Islet precursor cell (in vitro differentiated cells): ENCODE measurements at regions not wholly inside any gene's neighbourhood (a gene's known extent, or its start where the extent isn't known, plus 50 kb on each side); places are given as distances from the start of the nearest gene placed in this dataset.

Experiments
- DNase-seq: peaks from one replicate; pipeline ENCODE4 v3.0.0-alpha.2; 2018

DNA sequence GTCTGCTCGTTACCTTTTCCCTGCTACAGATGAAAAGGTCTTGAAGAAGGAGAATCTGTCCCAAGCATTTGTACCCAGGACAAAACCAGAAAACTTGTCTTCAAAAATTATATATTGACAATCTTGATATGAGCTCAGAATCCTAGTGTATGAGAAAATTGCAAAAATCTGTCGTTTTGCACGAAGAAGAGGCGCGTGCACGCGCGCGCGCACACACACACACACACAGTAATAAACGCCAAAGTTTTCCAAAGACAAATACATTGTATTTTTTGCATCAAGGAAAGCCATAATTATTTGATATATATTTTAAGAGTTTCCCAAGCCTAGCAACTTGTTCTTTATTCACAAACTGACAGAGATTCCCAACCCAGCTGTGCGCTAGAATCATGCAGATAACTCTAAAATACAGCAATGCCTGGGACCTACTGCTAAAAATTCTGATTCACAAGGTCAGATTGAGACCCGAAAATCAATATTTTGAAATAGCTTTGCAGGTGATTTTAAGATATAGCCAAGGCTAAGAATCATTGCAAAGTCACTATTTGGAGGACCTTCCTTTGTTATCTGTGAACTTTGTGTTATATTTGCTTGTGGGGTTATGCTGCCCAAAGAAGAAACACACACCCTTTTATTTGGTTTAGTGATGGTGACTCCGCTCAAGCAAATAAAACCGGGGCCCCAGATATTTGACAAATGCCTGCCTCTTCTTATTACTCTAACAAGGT lies 1287.7 kb upstream of the CDH6 start:
- no peak for DNase-seq

DNA sequence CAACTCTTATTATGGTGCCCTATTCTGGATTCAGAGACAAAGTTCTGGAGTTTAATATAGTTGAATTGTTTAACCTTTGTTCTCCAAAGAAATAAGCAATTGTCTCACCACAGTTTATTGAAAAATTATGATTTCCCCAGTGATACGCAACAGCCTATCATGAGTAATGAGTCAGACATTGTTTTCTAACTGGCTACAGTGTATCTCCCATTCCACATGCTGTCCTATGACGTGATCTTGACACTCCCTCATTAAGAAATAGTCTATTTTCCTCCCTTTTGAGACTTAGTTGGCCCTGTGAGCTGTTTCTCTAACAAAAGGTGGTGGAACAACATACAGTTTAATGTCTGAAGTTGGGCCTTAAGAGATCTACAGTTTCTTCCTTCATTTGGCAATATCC lies 1290.6 kb upstream of the CDH6 start:
- DNase-seq: no peak

DNA sequence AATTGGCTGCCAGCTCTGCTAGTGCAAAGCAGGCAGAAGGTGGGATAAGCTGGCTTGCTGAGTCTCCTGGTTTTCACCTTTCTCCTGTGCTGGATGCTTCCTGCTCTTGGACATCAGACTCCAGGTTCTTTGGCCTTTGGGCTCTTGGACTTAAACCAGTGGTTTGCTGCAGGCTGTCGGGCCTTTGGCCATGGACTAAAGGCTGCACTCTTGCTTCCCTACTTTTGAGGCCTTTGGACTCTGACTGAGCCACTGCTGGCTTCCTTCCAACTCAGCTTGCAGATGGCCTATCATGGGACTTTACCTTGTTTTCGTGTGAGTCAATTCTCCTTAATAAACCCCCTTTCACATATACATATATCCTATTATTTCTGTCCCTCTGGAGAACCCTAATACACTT lies 1293.9 kb upstream of the CDH6 start:
- DNase-seq: no peak

DNA sequence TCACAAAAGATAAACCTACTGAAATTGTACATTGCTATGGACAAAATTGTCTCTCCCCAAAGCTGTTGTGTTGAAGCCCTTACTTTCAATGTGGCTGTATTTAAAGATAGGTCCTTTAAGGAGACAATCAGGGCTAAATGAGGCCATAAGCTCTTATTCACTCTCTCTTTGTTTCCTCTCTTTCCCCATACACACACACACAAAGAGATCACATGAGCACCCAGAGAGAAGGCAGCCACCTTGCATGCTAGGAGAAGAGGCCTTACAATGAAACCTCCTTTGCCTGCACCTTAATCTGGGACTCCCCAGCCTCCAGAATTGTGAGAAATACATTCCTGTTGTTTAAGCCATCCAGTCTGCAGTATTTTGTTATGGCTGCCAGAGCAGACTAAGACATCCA lies 1295.6 kb upstream of the CDH6 start:
- no peak for DNase-seq

DNA sequence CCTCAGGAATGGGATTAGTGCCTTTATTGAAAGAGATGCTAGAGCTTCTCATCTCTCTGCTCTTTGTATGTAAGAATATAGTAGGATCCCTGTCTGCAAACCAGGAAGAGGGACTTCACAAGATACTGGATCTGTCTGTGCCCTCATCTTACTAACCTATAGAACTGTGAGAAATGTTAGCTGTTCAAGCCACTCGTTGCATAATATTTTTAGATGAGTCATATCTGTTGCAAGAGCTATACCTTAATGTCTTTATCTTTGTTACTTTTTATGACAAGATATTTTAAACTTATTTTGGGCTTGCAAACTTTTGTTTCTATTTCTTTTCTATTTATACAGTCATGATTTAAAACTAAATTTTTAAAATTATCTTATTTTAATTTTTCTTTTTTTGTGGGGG lies 1296.8 kb upstream of the CDH6 start:
- DNase-seq: no peak

DNA sequence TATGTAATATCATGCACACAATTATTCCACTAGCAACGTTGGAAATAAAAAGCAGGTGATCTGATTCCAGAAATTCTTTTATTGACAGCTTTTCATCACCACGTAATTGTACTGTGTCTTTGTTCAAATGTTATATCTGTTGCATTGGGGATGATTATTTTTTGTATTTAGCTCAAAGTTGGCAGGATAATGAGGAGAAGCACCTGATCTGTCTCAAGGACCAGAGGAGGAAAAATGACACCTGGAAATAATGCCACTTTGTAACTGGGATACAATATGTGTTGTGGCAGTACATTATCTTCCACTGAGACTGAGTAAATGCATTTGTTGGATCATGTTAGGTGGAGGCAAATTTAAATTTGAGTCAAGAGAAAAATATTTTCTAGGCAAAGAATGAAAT lies 1298.8 kb upstream of the CDH6 start:
- DNase-seq: no peak

DNA sequence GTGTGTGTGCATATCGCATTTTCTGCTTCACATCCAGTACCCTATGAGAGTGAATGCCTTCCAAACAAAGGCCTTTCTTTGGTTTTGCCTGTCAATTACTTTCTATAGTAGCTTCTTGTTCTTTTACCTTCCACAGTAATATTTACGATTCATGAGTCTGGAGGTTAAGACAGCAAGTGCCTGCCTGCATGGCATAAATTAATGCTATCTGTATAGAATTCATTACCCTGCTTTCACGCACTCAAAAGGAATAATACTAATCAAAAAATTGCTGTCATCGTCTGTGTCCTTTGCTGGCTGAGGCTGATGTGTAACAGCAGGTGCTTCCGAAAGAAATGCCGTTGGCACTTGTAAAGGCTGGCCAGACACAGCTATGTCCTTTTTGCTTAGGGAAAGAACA lies 1304.4 kb upstream of the CDH6 start:
- no peak for DNase-seq

DNA sequence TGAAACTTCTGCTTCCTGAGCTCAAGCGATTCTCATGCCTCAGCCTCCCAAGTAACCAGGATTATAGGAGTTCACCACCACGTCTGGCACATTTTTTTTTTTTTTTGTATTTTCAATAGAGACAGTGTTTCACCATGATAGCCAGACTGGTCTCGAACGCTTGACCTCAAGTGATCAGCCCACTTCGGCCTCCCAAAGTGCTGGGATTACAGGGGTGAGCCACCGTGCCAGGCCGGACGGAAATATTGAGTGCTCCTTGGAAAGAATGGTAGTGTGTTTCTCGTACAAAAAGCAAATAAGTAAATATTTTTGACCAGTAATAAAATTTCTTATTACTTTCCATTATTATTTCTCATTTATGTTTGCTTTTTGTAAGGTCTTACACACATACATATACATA lies 1307.9 kb upstream of the CDH6 start:
- no peak for DNase-seq

DNA sequence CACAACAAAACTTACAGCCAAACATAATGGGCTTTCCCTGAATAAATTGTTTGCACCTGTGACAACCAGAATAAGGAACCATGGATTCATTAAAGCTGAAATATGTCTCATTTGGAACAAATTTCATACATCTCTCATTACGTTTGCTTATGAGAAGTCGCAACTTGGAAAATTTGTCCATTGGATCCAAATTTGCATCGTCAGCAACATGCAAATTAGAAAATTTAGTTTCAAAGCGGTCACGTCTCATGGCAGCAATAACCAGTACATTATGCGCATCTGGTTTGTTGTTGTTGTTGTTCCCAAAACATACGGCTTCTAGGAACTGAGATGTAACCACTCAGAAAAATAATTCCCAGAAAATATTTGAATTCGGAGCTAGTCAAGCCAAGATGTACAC lies 1311.5 kb upstream of the CDH6 start:
- no peak for DNase-seq

DNA sequence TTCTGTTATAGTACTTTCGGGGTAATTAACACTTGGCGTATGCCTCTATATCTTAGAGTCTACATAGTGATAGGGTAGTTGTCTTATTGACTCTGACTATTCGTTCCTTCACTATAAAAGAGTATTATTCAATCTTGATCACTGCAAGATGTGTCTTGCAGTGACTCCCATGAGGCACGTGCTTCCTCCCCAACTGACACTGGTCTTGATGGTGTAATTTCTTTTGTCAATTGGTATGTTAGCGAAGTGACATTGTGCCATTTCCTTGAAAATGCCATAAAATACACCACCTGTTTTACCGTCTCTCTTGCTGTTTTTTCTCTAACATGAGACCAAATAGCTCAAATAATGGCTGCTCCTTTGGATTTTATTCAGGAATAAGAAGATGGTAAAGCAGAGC lies 1314.1 kb upstream of the CDH6 start:
- DNase-seq: no peak

DNA sequence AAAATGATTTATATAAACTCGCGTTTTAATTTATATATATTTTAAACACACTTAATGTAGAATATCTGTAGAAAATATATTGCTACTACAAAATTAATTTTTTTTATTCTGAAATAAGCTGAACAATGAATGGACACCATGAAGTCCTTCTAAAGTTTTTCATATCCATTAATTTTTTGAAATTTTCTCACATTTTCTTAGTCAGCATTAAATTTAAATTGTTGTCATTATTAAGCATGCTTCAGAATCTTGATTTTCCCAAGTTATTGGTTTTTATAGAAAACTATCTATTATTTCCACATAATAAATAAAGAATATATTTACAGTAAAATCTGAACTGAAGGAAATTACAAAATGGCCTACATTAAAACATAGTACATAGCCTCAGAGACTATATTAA lies 1314.9 kb upstream of the CDH6 start:
- DNase-seq: no peak

DNA sequence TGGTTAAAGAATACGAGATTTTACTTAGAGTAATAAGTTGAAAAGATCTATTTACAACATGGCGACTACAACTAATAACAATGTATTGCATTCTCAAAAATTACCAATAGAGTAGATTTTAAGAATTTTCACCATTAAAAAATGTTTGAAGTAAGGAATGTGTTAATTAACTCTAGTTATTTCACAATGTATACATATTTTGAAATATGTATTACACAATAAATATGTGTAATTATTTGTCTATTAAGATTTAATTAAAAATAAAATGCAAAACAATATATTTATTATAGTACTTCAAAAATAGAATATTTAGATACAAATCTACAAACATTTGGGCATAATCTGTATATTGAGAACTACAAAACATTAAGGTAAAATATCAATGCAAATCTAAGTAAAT lies 1326.3 kb upstream of the CDH6 start:
- DNase-seq: no peak

DNA sequence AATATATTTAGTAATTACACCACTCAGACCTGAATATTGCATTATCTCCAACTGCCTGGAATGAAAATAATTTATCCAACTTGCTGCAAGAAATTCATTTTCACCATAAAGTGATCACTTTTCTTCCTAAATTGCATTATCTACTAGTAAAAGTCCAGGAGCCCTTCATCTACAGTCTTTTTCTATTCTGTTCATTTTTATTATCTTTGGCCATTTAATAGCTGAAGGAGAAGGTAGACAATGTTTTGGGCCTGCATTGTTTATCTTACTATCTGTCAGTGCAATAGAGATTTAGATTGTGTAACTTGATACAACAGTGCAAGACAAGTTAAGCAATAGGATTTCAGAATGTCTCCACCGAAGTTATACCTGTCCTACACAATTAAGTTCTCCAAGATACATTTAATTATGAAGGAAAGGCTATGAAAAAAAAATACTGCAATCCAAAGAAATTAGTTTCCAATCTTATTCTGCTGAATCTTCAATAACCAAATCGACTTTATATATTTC lies 1339.7 kb upstream of the CDH6 start:
- no peak for DNase-seq

DNA sequence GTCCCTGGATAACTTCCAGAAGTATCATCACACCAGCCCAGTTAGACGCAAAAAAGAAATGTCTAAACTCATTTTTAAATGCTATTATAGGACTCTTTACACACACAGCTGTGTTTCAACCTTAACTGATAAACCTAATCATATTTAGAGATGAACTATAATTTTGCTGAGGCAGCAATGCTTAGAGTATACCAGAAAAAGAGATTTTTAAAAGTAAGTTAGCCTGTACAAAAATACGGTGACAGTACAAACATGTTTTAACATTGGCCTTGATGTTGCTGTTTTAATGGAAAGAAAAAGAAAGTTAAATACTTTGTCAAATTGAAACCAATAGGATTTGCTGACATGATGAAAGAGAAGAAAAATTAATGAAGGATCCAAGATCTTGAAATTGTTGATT lies 1341.2 kb upstream of the CDH6 start:
- no peak for DNase-seq

DNA sequence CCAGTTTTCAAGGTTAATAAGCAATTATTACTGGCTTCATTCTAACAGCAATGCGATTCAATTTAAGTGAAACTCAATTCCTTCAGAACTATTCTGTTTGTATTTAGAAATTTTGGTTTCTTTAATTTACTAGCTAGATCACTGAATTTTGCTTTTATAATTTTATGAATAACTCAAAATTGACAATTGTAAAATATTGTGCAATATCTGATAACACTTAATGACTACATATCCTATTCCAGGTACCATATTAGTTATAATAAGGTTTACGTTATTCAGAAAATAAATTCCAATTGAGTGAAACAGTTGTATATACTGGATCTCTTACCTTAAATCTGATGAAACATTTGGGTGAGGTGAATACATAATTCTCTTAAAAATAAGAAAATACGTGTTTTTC lies 1348.3 kb upstream of the CDH6 start:
- no peak for DNase-seq

DNA sequence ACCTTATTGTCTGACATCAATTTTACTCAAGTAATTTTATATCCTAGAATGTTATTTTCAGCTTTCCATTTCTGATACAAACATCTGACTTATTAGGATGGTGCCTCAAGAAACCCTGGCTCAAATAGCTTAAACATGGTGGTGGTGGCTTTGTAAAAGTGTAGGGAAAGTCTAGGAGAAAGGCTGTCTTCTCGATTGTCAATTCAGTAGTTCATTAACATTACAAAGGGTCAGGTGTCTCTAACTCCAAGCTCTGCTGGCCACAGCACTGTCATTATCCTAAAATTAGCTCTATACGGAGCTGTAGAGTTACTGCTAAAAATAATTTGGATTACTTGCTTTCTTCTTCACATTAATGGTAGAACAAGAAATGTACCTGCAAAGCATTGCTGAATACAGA lies 1360.1 kb upstream of the CDH6 start:
- DNase-seq: no peak

DNA sequence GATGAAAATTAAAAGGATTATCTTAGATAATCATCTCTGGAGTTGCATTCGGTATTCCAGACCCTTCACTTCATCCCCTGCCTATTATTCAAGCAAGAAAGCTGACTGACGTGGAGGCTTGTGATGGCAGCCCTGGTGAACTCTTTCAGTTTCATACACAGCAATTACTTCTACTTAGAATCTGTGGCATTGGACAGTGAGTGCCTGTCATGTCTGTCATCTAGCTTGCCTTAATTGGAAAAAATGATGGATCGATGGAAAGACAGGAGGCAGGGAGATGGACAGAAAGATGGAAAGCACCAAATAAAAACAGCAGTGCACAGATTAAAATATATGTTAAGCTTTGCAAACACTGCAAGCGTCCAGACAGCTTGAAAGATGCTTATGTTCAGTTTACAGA lies 1371.0 kb upstream of the CDH6 start:
- no peak for DNase-seq

DNA sequence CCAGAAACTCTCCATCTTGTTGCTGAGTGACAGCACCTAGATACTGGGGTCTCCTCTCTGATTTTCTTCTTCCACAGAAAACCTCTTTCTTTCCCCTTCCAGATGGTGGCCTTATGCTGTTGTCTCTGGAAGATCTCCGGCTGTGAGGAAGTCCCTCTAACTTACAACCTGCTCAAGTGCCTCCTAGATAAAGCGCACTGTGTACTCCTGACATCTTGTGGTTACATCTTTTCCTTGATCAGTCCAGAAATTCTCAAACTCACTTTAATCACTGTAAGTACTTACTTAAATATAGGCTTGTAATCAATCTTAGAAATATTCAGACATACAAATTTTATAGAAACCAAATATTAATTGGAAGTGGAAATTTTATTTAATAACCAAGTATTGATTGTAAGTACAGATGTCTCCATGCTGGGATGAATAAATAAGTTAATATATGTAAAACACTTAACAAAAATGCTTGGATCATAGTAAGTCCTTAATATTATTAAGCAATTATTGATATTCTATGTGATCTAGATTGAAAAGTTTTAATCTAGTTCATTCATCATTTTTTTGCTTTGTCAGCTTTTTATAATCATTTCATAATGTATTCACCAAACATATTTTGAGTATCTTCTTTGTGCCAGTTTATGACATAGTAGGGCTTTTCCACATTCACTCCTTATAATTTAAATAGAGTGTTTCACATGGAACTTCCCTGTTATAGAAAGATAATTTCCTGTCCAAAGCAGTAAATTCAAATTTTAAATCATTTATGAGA lies 1381.4 kb upstream of the CDH6 start:
- no peak for DNase-seq

DNA sequence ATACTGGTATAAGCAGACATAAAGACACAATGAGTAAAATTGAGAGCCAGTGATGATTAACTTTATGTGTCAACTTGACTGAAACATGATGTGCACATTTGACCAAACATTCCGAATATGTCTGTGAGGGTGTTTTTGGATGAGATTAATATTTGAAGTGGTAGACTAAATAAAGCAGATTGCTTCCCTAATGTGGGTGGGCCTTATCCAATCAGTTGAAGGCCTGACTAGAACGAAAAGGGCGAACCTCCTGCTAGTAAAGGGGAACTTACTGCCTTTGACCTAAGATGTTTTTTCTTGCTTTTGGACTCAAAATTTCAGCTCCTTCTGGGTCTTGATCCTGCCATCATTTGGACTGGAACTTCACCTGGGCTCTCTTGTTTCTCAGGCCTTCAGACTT lies 1387.7 kb upstream of the CDH6 start:
- DNase-seq: no peak

DNA sequence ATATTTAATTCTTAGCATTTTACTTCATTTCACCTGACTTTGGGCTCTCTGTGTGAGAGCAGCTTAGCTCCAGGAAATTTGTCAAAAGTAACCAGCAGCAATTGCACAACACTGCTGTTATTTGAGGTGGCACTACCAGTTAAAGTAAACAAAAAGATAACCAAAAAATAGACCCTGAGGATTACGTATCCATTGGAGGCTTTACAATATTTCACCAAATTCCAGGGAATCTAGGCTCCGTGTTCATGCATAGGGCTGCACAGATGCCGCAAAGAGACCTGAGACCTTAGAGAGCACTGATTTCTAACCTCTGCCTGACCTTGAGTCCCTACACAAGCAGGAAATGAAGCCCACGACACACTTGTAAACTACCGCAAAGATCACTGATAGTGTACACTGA lies 1392.7 kb upstream of the CDH6 start:
- DNase-seq: no peak

DNA sequence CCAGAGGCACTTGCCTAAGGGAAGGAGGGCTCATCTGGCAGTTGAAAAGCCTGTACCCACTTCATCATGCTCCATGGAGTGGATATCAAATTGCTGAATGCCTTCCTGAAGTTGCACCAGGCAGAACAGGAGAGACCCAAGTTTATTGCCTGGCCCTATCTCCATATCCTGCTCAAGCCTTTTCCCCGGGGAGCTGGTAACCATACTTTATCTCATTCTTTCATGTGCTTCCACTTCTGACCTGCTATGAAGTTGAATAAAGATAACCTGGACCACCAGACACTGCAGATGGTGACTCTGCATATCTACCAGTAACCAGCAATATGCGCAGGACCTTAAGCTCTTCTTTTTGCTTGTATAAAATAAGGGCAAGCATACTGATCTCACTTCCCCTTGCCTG lies 1397.5 kb upstream of the CDH6 start:
- DNase-seq: no peak

DNA sequence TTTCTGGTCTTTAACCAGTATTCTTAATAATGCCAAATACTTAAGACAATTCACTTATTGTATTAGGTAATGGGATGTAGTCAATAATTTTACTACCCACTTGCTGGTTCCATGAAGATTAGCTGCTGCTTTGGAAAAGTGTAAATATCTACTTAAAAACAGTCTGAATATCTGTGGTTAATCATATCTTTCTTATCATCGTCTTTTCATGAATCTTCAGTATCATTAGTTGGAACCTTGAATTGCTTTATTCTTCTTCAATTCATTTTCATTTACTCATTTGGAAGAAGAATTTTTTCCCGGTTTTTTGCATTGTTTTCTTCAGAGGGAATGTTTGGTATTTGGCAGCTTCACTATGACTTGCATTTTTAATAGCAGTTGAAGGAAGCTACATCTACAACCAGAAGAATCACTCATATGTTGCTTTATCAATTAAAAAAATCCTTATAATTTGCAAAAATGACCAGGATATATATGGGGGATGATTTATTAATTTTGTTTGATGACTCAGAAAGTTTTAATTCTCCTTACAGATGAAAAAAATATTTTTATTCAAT lies 1398.3 kb upstream of the CDH6 start:
- no peak for DNase-seq

DNA sequence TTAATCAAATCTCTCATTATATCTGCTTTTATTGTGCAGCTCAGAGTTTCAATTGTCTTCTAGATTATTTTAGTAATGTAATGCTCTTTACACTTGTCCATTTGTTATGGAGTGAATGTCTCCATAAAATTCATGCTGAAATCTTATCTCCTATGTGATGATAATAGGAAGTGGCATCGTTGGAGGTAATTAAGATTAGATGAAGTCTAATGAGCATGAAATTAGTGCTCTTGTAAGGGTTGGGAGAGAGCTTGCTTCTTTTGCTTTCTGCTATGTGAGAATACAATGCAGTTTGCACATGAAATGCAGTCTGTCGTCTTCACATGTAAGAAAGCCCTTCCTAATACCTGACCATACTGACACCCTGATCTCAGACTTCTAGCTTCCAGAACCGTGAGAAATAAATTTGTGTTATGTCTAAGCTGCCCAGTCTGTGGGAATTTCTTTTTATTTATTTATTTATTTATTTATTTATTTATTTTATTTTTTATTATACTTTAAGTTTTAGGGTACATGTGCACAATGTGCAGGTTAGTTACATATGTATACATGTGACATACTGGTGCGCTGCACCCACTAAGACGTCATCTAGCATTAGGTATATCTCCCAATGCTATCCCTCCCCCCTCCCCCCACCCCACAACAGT lies 1399.2 kb upstream of the CDH6 start:
- no peak for DNase-seq

DNA sequence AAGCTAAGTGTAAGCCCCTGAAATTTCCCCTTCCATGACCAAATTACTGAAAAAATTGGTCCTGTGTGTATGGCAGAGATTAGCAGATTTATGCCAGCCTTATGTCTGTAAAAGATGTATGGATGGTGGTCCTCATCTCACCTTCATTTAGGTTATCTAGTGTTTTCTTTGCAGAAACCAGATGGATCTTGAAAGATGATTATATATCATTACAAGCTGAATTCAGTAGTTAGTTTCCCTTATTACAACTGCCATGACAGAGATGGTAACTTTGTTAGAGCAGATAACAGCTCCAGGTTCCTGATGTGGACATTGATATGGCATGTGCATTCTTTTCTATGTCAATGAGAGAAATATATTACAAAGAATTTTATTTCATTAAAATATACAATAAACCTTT lies 1403.2 kb upstream of the CDH6 start:
- DNase-seq: no peak
